ENCODE measurements at regions not wholly inside any gene's neighbourhood (a gene's known extent, or its start where the extent isn't known, plus 50 kb on each side); places are given as distances from the start of the nearest gene placed in this dataset.

GRCh38 chr4:123014038-123014437 lies 91.6 kb upstream of the NUDT6 start:
- no peak for TF ChIP-seq POLR2A (IDR thresholded peaks at IDR 0.05)
- no peak for TF ChIP-seq CTCF (IDR thresholded peaks at IDR 0.05)

Measured in testis (tissue), 2 donors.